ENCODE measurements at regions not wholly inside any gene's neighbourhood (a gene's known extent, or its start where the extent isn't known, plus 50 kb on each side); places are given as distances from the start of the nearest gene placed in this dataset.

- Histone ChIP-seq H3K79me2 (ENCODE audit: insufficient read depth, low read depth, low read length) (no peaks in the 10 kb centered on the region), H3K4me1 (ENCODE audit: insufficient read depth, low read length, poor library complexity, severe bottlenecking) (no peaks in the 10 kb centered on the region), H3K9me3 (ENCODE audit: low read length) (no peaks in the 10 kb centered on the region), H4K20me1 (ENCODE audit: insufficient read depth, low read length) (no peaks in the 10 kb centered on the region), H2AFZ (ENCODE audit: low read length) (no peak overlapping the region), H3K4me3 (ENCODE audit: low read depth, low read length, poor library complexity, severe bottlenecking) (no peak overlapping the region), H3K4me2 (ENCODE audit: low read length) (no peak overlapping the region), H3K9me2 (ENCODE audit: insufficient read depth, low read length) (no peaks in the 10 kb centered on the region), H3K27ac (ENCODE audit: low read depth, low read length, poor library complexity, severe bottlenecking) (no peak overlapping the region), H3K36me3 (ENCODE audit: insufficient read depth, low read length) (no peaks in the 10 kb centered on the region)
- no TSS peak for BruUV-seq (replicated peaks)
- intact Hi-C loops (cut with micrococcal nuclease; ENCODE audit: unreplicated experiment), result loop anchor here (10.0 kb wide), 1 partner anchor 300 kb away; no protein-coding TSS in a partner anchor
- CTCF ChIA-PET (ENCODE audit: unreplicated experiment), result no interaction called here
- no peak for DNase-seq (ENCODE audit: low spot score)
- TF ChIP-seq CTCF (conservative IDR thresholded peaks at IDR 0.05; ENCODE audit: low read length) (no peak), EZH2phosphoT487 (IDR thresholded peaks at IDR 0.05; ENCODE audit: borderline replicate concordance, low read depth, low read length) (no peak)
- POLR2A ChIA-PET, result no interaction called here
These were observed 294.4 kb downstream of the PLPP3 start for GRCh38 chr1:56284928-56285327.

DNA sequence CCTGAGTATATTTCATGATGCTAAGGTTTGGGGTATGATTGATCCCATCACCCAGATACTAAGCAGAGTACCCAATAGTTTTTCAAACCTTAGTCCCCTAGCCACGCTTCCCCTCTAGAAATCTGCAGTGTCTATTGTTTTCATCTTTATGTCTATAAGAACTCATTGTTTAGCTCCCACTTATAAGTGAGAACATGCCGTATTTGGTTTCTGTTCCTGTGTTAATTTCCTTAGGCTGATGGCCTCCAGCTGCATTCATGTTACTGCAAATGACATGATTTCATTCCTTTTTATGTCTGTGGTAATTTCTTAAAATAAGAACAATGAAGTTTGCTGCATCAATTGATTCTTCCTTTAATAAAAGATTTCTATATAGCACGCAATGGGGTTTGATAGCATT lies 301.3 kb downstream of the PLPP3 start:
- Histone ChIP-seq H3K4me1 (ENCODE audit: insufficient read depth, low read length, poor library complexity, severe bottlenecking) (no peaks in the 10 kb centered on the region), H3K27ac (ENCODE audit: low read depth, low read length, poor library complexity, severe bottlenecking) (no peak overlapping the region), H3K4me3 (ENCODE audit: low read depth, low read length, poor library complexity, severe bottlenecking) (no peak overlapping the region), H3K9me2 (ENCODE audit: insufficient read depth, low read length) (no peaks in the 10 kb centered on the region), H3K9me3 (ENCODE audit: low read length) (no peaks in the 10 kb centered on the region), H4K20me1 (ENCODE audit: insufficient read depth, low read length) (no peaks in the 10 kb centered on the region), H3K36me3 (ENCODE audit: insufficient read depth, low read length) (no peaks in the 10 kb centered on the region), H3K4me2 (ENCODE audit: low read length) (no peak overlapping the region), H3K79me2 (ENCODE audit: insufficient read depth, low read depth, low read length) (no peaks in the 10 kb centered on the region), H2AFZ (ENCODE audit: low read length) (no peak overlapping the region)
- ChIA-PET CTCF (ENCODE audit: unreplicated experiment) (no interaction called here), POLR2A (no interaction called here)
- no TSS peak for BruUV-seq (replicated peaks)
- TF ChIP-seq EZH2phosphoT487 (IDR thresholded peaks at IDR 0.05; ENCODE audit: borderline replicate concordance, low read depth, low read length) (no peak), CTCF (conservative IDR thresholded peaks at IDR 0.05; ENCODE audit: low read length) (no peak)
- DNase-seq (ENCODE audit: low spot score), result no peak
- intact Hi-C loops (cut with micrococcal nuclease; ENCODE audit: unreplicated experiment), result no loop called here

DNA sequence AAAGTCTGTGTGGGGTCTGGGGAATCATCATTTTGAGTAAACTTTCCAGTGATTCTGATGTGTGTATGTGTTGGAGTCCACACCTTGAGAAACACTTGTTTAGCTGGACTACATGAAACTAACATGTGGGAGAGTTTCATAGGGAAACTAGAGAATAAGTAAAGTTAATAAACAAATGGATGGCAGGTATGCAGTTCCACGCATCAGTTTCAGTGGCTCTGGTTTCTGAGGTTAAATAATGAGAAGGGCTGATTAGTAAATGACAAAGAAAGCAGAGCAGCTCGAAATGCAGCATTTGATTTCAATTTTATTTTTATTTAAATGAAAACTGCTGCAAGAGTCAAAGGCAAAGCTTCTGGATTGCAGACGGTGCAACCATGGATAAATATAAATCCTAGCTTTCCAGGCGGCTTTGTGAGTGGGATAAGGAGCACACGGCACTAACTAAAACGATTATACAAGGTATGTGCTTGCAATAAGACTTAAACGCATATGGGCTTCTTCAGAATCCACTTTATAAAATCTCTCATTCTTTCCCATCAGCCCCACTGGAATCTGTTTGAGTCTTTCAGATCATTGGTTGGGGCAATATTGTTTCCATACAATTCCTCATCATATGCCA lies 310.7 kb downstream of the PLPP3 start:
- Histone ChIP-seq H3K36me3 (ENCODE audit: insufficient read depth, low read length) (no peaks in the 10 kb centered on the region), H3K9me2 (ENCODE audit: insufficient read depth, low read length) (no peaks in the 10 kb centered on the region), H2AFZ (ENCODE audit: low read length) (no peak overlapping the region), H3K79me2 (ENCODE audit: insufficient read depth, low read depth, low read length) (no peaks in the 10 kb centered on the region), H3K4me3 (ENCODE audit: low read depth, low read length, poor library complexity, severe bottlenecking) (no peak overlapping the region), H4K20me1 (ENCODE audit: insufficient read depth, low read length) (no peaks in the 10 kb centered on the region), H3K9me3 (ENCODE audit: low read length) (no peaks in the 10 kb centered on the region), H3K4me1 (ENCODE audit: insufficient read depth, low read length, poor library complexity, severe bottlenecking) (no peaks in the 10 kb centered on the region), H3K27ac (ENCODE audit: low read depth, low read length, poor library complexity, severe bottlenecking) (no peak overlapping the region), H3K4me2 (ENCODE audit: low read length) (no peak overlapping the region)
- TF ChIP-seq CTCF (conservative IDR thresholded peaks at IDR 0.05; ENCODE audit: low read length) (no peak), EZH2phosphoT487 (IDR thresholded peaks at IDR 0.05; ENCODE audit: borderline replicate concordance, low read depth, low read length) (no peak)
- POLR2A ChIA-PET, result no interaction called here
- CTCF ChIA-PET (ENCODE audit: unreplicated experiment), result no interaction called here
- intact Hi-C loops (cut with micrococcal nuclease; ENCODE audit: unreplicated experiment), result no loop called here
- BruUV-seq (replicated peaks), result no TSS peak
- no peak for DNase-seq (ENCODE audit: low spot score)
